ENCODE measurements at regions not wholly inside any gene's neighbourhood (a gene's known extent, or its start where the extent isn't known, plus 50 kb on each side); places are given as distances from the start of the nearest gene placed in this dataset.
A peak's percentile ranks its signal among the peaks of the same experiment; 100 is the strongest.

DNA sequence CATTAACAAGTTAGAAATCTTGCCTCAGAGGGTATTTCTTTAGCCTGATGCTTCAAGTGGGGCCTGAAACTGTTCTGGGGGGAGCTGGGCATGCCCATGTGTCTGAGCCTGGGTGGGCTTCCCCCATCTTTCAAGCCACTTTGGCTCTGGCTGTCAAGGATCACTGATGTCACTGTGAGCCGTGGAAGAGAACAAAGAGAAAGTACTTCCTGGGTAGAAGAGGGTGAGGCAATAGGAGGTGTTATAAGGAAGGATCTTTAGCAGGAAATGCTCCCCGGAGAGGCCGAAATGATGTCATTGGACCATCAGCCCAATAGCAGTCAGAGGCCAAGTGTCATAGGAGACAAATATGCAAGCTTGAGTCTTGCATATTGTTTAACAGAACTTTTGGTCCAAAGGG, 228.4 kb upstream of the MEX3C start:
- DNase-seq = no peak
- H3K36me3 Mint-ChIP-seq = no peaks in the 10 kb centered on the region
- CTCF ChIA-PET = no interaction called here

DNA sequence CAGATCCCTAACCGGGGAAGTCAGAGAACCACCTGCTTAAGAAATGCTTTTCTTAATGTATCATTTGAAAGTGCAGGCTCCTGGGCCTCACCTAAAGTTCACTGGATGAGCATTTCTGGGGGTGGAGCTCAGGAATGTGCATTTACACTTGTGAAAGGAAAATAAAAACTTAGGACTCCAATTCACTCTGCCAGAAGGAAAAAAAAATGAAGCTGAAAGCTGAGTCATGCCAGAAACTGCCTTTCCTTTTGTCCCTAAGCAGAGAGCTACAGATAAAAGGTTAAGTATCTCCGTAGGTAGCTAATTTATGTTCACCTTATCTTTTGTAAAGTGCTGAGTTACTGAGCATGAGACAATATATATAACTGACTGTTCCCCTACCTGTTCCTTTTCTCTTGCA, 229.5 kb upstream of the MEX3C start:
- Histone ChIP-seq H3K36me3 (ENCODE audit: control insufficient read depth in 2 of 3, insufficient read depth in 3 of 3, low read length in 3 of 3) (no peaks in the 10 kb centered on the region), H3K4me1 (ENCODE audit: control insufficient read depth in 2 of 2, insufficient read depth in 2 of 2, low read length in 2 of 2) (no peaks in the 10 kb centered on the region), H3K27ac (ENCODE audit: low read depth, low read length) (no peak overlapping the region), H3K9me3 (ENCODE audit: control insufficient read depth in 2 of 3, low read length in 3 of 3) (no peaks in the 10 kb centered on the region), H3K27me3 (ENCODE audit: control insufficient read depth in 2 of 2, insufficient read depth in 2 of 2, low read length in 2 of 2) (no peaks in the 10 kb centered on the region), H3K4me3 (ENCODE audit: low read length) (no peak overlapping the region)
- H3K27me3 Mint-ChIP-seq = peaks cover 0 to 35% (median 19%) of the 10 kb centered on the region in 5 donors
- intact Hi-C loops (cut with micrococcal nuclease) = no loop called here
- DNase-seq (no peak), ATAC-seq (no peak)
- no peaks in the 10 kb centered on the region for H3K36me3 Mint-ChIP-seq
- H3K27ac Mint-ChIP-seq = no peak overlapping the region
- peaks cover 0 to 6% (median 0%) of the 10 kb centered on the region in 7 donors for H3K4me1 Mint-ChIP-seq
- POLR2A ChIA-PET = no interaction called here
- peaks cover 0 to 6% (median 2%) of the 10 kb centered on the region in 11 donors for H3K9me3 Mint-ChIP-seq
- H3K4me3 Mint-ChIP-seq = no peak overlapping the region
- CTCF ChIA-PET = no interaction called here

More for the DNA sequence above, 228.4 kb upstream of the MEX3C start:
- H3K9me3 Mint-ChIP-seq = peaks cover 0 to 4% (median 0%) of the 10 kb centered on the region in 11 donors
- Histone ChIP-seq H3K9me3 (ENCODE audit: control insufficient read depth in 2 of 3, low read length in 3 of 3) (no peaks in the 10 kb centered on the region), H3K36me3 (ENCODE audit: control insufficient read depth in 2 of 3, insufficient read depth in 3 of 3, low read length in 3 of 3) (no peaks in the 10 kb centered on the region), H3K4me1 (ENCODE audit: control insufficient read depth in 2 of 2, insufficient read depth in 2 of 2, low read length in 2 of 2) (no peaks in the 10 kb centered on the region), H3K4me3 (ENCODE audit: low read length) (no peak overlapping the region), H3K27me3 (ENCODE audit: control insufficient read depth in 2 of 2, insufficient read depth in 2 of 2, low read length in 2 of 2) (no peaks in the 10 kb centered on the region), H3K27ac (ENCODE audit: low read depth, low read length) (no peak overlapping the region)
- ATAC-seq = no peak
- H3K4me1 Mint-ChIP-seq = peaks cover 0 to 6% (median 0%) of the 10 kb centered on the region in 7 donors
- H3K27me3 Mint-ChIP-seq = peaks cover 0 to 33% (median 13%) of the 10 kb centered on the region in 5 donors
- POLR2A ChIA-PET = no interaction called here
- H3K4me3 Mint-ChIP-seq = no peak overlapping the region
- peak overlapping the region in 1 of 9 donors; percentile 36 for H3K27ac Mint-ChIP-seq
- intact Hi-C loops (cut with micrococcal nuclease) = no loop called here

DNA sequence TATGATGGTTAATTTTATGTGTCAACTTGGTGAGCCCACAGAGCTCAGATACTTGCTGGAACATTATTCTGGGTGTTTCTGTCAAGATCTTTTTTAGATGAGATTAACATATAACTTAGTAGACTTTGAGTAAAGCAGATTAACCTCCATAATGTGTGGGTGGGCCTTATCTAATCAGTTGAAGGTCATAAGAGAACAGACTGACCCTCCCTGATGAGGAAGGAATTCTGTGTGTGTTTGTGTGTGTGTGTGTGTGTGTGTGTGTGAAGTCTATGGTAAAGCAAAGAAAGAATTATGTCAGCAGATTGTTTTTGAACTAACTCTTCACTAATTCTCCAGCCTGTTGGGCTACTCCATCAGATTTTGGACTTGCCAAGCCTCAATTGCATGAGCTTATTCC, 232.2 kb upstream of the MEX3C start:
- peaks cover 0 to 6% (median 2%) of the 10 kb centered on the region in 11 donors for H3K9me3 Mint-ChIP-seq
- no peak for ATAC-seq
- H3K4me3 ChIP-seq (ENCODE audit: low read length) = no peak overlapping the region
- no peaks in the 10 kb centered on the region for H3K36me3 ChIP-seq (ENCODE audit: control insufficient read depth in 2 of 3, insufficient read depth in 3 of 3, low read length in 3 of 3)
- POLR2A ChIA-PET = no interaction called here
- H3K27ac Mint-ChIP-seq = no peak overlapping the region
- no peaks in the 10 kb centered on the region for H3K4me1 ChIP-seq (ENCODE audit: control insufficient read depth in 2 of 2, insufficient read depth in 2 of 2, low read length in 2 of 2)
- H3K9me3 ChIP-seq (ENCODE audit: control insufficient read depth in 2 of 3, low read length in 3 of 3) = no peaks in the 10 kb centered on the region
- H3K4me1 Mint-ChIP-seq = peaks cover 0 to 6% (median 0%) of the 10 kb centered on the region in 7 donors
- CTCF ChIA-PET = no interaction called here
- intact Hi-C loops (cut with micrococcal nuclease) = no loop called here
- no peaks in the 10 kb centered on the region for H3K36me3 Mint-ChIP-seq
- H3K27me3 Mint-ChIP-seq = peaks cover 0 to 45% (median 26%) of the 10 kb centered on the region in 5 donors
- H3K27ac ChIP-seq (ENCODE audit: low read depth, low read length) = no peak overlapping the region
- DNase-seq = no peak
- H3K4me3 Mint-ChIP-seq = no peak overlapping the region
- H3K27me3 ChIP-seq (ENCODE audit: control insufficient read depth in 2 of 2, insufficient read depth in 2 of 2, low read length in 2 of 2) = no peaks in the 10 kb centered on the region

DNA sequence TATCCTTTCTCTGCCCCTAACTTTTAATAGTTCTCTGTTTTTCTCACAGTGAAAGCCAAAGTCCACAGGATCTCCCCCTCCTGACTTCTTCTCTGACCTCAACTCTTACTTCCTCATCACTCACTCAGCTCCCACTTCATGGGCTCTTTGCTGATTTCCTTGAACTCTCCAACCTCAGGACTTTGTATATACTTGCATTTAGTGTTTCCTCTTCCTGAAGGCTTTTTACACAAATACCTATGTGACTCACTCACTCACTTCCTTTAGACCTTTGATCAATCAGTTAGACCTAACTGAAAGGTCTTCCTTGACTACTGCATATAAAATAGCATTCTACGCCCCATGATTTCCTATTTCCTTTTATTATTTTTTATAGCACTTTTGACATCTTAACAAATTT, 233.1 kb upstream of the MEX3C start:
- CTCF ChIA-PET = no interaction called here
- DNase-seq (no peak), ATAC-seq (no peak)
- Mint-ChIP-seq H3K27ac (no peak overlapping the region), H3K4me3 (no peak overlapping the region), H3K27me3 (peaks cover 0 to 36% (median 19%) of the 10 kb centered on the region in 5 donors), H3K4me1 (peaks cover 0 to 6% (median 0%) of the 10 kb centered on the region in 7 donors), H3K36me3 (no peaks in the 10 kb centered on the region), H3K9me3 (peaks cover 0 to 6% (median 2%) of the 10 kb centered on the region in 11 donors)
- no peaks in the 10 kb centered on the region for H3K27me3 ChIP-seq (ENCODE audit: control insufficient read depth in 2 of 2, insufficient read depth in 2 of 2, low read length in 2 of 2)
- intact Hi-C loops (cut with micrococcal nuclease) = no loop called here
- no peaks in the 10 kb centered on the region for H3K36me3 ChIP-seq (ENCODE audit: control insufficient read depth in 2 of 3, insufficient read depth in 3 of 3, low read length in 3 of 3)
- POLR2A ChIA-PET = no interaction called here
- no peak overlapping the region for H3K27ac ChIP-seq (ENCODE audit: low read depth, low read length)
- no peaks in the 10 kb centered on the region for H3K9me3 ChIP-seq (ENCODE audit: control insufficient read depth in 2 of 3, low read length in 3 of 3)
- H3K4me3 ChIP-seq (ENCODE audit: low read length) = no peak overlapping the region
- no peaks in the 10 kb centered on the region for H3K4me1 ChIP-seq (ENCODE audit: control insufficient read depth in 2 of 2, insufficient read depth in 2 of 2, low read length in 2 of 2)

DNA sequence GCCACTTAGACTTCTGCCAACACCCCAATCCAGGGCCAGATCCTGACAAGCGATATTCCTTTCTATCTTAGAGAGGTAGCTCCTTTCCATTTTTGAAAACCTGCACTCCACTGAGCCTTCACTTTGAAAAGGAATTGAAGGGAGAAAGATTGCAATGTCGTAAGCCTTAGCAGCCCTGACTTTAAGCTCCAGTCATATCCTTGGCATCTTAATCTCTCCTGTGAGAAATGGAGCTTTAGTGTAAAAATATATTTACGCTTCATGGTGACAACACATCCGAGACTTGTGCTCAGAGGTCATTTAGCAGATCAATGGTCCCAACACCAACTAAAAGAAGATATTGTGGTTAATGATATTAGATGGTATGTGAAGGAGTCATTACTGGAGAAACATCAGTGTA, 235.8 kb upstream of the MEX3C start:
- POLR2A ChIA-PET = no interaction called here
- no peak overlapping the region for H3K27ac ChIP-seq (ENCODE audit: low read depth, low read length)

DNA sequence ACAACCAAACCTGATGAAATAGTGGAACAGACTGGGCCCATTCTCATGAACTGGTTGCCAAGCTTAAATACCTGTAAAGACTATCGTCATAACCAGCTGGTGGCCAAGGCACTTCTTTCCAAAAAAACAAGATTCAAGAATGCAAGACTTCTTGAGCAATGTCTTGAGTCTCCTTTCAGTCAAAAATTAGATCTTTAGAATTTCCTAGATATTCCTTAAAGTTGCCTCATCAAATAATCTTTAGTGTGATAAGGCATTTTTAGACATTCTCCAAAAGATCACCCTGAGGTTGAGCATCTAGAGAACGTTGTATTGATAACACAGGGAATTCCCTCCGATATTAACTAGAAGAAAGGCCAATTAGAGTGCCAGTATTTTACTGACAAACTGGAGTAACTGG, 236.4 kb upstream of the MEX3C start:
- Mint-ChIP-seq H3K36me3 (peaks cover 0 to 4% (median 0%) of the 10 kb centered on the region in 5 donors), H3K9me3 (peaks cover 0 to 10% (median 4%) of the 10 kb centered on the region in 11 donors), H3K27me3 (peaks cover 13 to 50% (median 39%) of the 10 kb centered on the region in 5 donors), H3K4me3 (no peak overlapping the region), H3K27ac (no peak overlapping the region), H3K4me1 (peaks cover 0 to 24% (median 0%) of the 10 kb centered on the region in 7 donors)
- Histone ChIP-seq H3K9me3 (ENCODE audit: control insufficient read depth in 2 of 3, low read length in 3 of 3) (no peaks in the 10 kb centered on the region), H3K27me3 (ENCODE audit: control insufficient read depth in 2 of 2, insufficient read depth in 2 of 2, low read length in 2 of 2) (no peaks in the 10 kb centered on the region), H3K36me3 (ENCODE audit: control insufficient read depth in 2 of 3, insufficient read depth in 3 of 3, low read length in 3 of 3) (no peaks in the 10 kb centered on the region), H3K27ac (ENCODE audit: low read depth, low read length) (no peak overlapping the region), H3K4me3 (ENCODE audit: low read length) (no peak overlapping the region), H3K4me1 (ENCODE audit: control insufficient read depth in 2 of 2, insufficient read depth in 2 of 2, low read length in 2 of 2) (no peaks in the 10 kb centered on the region)
- intact Hi-C loops (cut with micrococcal nuclease) = no loop called here
- POLR2A ChIA-PET = no interaction called here
- CTCF ChIA-PET = no interaction called here
- DNase-seq (no peak), ATAC-seq (no peak)

More for the DNA sequence above, 235.8 kb upstream of the MEX3C start:
- Histone ChIP-seq H3K4me3 (ENCODE audit: low read length) (no peak overlapping the region), H3K36me3 (ENCODE audit: control insufficient read depth in 2 of 3, insufficient read depth in 3 of 3, low read length in 3 of 3) (no peaks in the 10 kb centered on the region), H3K27me3 (ENCODE audit: control insufficient read depth in 2 of 2, insufficient read depth in 2 of 2, low read length in 2 of 2) (no peaks in the 10 kb centered on the region), H3K9me3 (ENCODE audit: control insufficient read depth in 2 of 3, low read length in 3 of 3) (no peaks in the 10 kb centered on the region), H3K4me1 (ENCODE audit: control insufficient read depth in 2 of 2, insufficient read depth in 2 of 2, low read length in 2 of 2) (no peaks in the 10 kb centered on the region)
- Mint-ChIP-seq H3K27me3 (peaks cover 13 to 47% (median 33%) of the 10 kb centered on the region in 5 donors), H3K4me1 (peaks cover 0 to 18% (median 0%) of the 10 kb centered on the region in 7 donors), H3K4me3 (no peak overlapping the region), H3K27ac (no peak overlapping the region), H3K36me3 (peaks cover 0 to 4% (median 0%) of the 10 kb centered on the region in 5 donors), H3K9me3 (peaks cover 0 to 10% (median 4%) of the 10 kb centered on the region in 11 donors)
- intact Hi-C loops (cut with micrococcal nuclease) = no loop called here
- ATAC-seq (no peak), DNase-seq (no peak)
- CTCF ChIA-PET = no interaction called here
